ENCODE measurements at regions not wholly inside any gene's neighbourhood (a gene's known extent, or its start where the extent isn't known, plus 50 kb on each side); places are given as distances from the start of the nearest gene placed in this dataset.

GRCh38 chr3:116848248-116848829, 138.8 kb downstream of the TUSC7 start:
- H3K9me3 ChIP-seq, result no peaks in the 10 kb centered on the region
- TF ChIP-seq CTCF (IDR thresholded peaks at IDR 0.05), result no peak
- no peaks in the 10 kb centered on the region for H3K36me3 ChIP-seq
- H3K4me1 ChIP-seq, result no peaks in the 10 kb centered on the region
- intact Hi-C loops (cut with DNase I), result no loop called here
- H3K4me3 ChIP-seq, result no peak overlapping the region
- DNase-seq, result no peak
- ATAC-seq, result no peak
- no peaks in the 10 kb centered on the region for H3K27me3 ChIP-seq (ENCODE audit: low read depth)
- no peak overlapping the region for H3K27ac ChIP-seq

GRCh38 chr3:116849261-116849688, 139.7 kb downstream of the TUSC7 start:
- Histone ChIP-seq H3K4me3 (no peak overlapping the region), H3K4me1 (no peaks in the 10 kb centered on the region), H3K36me3 (no peaks in the 10 kb centered on the region), H3K9me3 (no peaks in the 10 kb centered on the region), H3K27ac (no peak overlapping the region), H3K27me3 (ENCODE audit: low read depth) (no peaks in the 10 kb centered on the region)
- no peak for ATAC-seq
- intact Hi-C loops (cut with DNase I), result no loop called here
- no peak for TF ChIP-seq CTCF (IDR thresholded peaks at IDR 0.05)
- DNase-seq, result no peak

GRCh38 chr3:116852803-116853202, 143.2 kb downstream of the TUSC7 start:
- no peak overlapping the region for H3K27ac ChIP-seq
- intact Hi-C loops (cut with DNase I), result no loop called here
- DNase-seq (no peak), ATAC-seq (no peak)
- H3K4me1 ChIP-seq, result no peaks in the 10 kb centered on the region
- H3K4me3 ChIP-seq, result no peak overlapping the region
- no peaks in the 10 kb centered on the region for H3K36me3 ChIP-seq
- TF ChIP-seq CTCF (IDR thresholded peaks at IDR 0.05), result no peak
- H3K9me3 ChIP-seq, result no peaks in the 10 kb centered on the region
- no peaks in the 10 kb centered on the region for H3K27me3 ChIP-seq (ENCODE audit: low read depth)

- no peaks in the 10 kb centered on the region for H3K9me3 ChIP-seq
- H3K4me1 ChIP-seq, result no peaks in the 10 kb centered on the region
- intact Hi-C loops (cut with DNase I), result no loop called here
- no peaks in the 10 kb centered on the region for H3K36me3 ChIP-seq
- H3K4me3 ChIP-seq, result no peak overlapping the region
- no peak for ATAC-seq
- no peaks in the 10 kb centered on the region for H3K27me3 ChIP-seq (ENCODE audit: low read depth)
- TF ChIP-seq CTCF (IDR thresholded peaks at IDR 0.05), result no peak
- H3K27ac ChIP-seq, result no peak overlapping the region
- no peak for DNase-seq
These were observed 153.7 kb downstream of the TUSC7 start for GRCh38 chr3:116863270-116863770.

GRCh38 chr3:116863822-116864589, 154.4 kb downstream of the TUSC7 start:
- intact Hi-C loops (cut with DNase I), result no loop called here
- ATAC-seq, result peak in 1 of 2 donors; percentile 62
- no peaks in the 10 kb centered on the region for H3K27me3 ChIP-seq (ENCODE audit: low read depth)
- peak overlapping the region; percentile 25 for H3K4me3 ChIP-seq
- TF ChIP-seq CTCF (IDR thresholded peaks at IDR 0.05), result peak; percentile 35
- no peaks in the 10 kb centered on the region for H3K4me1 ChIP-seq
- no peak overlapping the region for H3K27ac ChIP-seq
- DNase-seq, result no peak
- no peaks in the 10 kb centered on the region for H3K9me3 ChIP-seq
- no peaks in the 10 kb centered on the region for H3K36me3 ChIP-seq

All from lower lobe of right lung (tissue), 2 donors.